ENCODE measurements at regions not wholly inside any gene's neighbourhood (a gene's known extent, or its start where the extent isn't known, plus 50 kb on each side); places are given as distances from the start of the nearest gene placed in this dataset.

GRCh38 chr11:32510039-32510438 lies 73.6 kb upstream of the EIF3M start:
- CTCF ChIA-PET: no interaction called here
- Mint-ChIP-seq H3K9me3 (no peaks in the 10 kb centered on the region), H3K4me1 (ENCODE audit: low read depth) (no peaks in the 10 kb centered on the region), H3K36me3 (ENCODE audit: low read depth) (no peaks in the 10 kb centered on the region), H3K4me3 (no peak overlapping the region), H3K27me3 (peaks cover 15% of the 10 kb centered on the region), H3K27ac (no peak overlapping the region)
- POLR2A ChIA-PET: no interaction called here
- ATAC-seq (no peak), DNase-seq (no peak)
- intact Hi-C loops (cut with micrococcal nuclease): no loop called here
- no peak for TF ChIP-seq CTCF (IDR thresholded peaks at IDR 0.05)

- intact Hi-C loops (cut with micrococcal nuclease): no loop called here
- CTCF ChIA-PET: no interaction called here
- Mint-ChIP-seq H3K36me3 (ENCODE audit: low read depth) (no peaks in the 10 kb centered on the region), H3K27me3 (peaks cover 15% of the 10 kb centered on the region), H3K4me1 (ENCODE audit: low read depth) (no peaks in the 10 kb centered on the region), H3K27ac (no peak overlapping the region), H3K9me3 (no peaks in the 10 kb centered on the region), H3K4me3 (no peak overlapping the region)
- no peak for DNase-seq
- no peak for TF ChIP-seq CTCF (IDR thresholded peaks at IDR 0.05)
- no peak for ATAC-seq
- POLR2A ChIA-PET: no interaction called here
Measured at GRCh38 chr11:32508780-32509179, 73.4 kb upstream of the WT1 start.

GRCh38 chr11:32500001-32500400 lies 64.7 kb upstream of the WT1 start:
- TF ChIP-seq CTCF (IDR thresholded peaks at IDR 0.05): no peak
- no peaks in the 10 kb centered on the region for H3K4me1 Mint-ChIP-seq (ENCODE audit: low read depth)
- no peak overlapping the region for H3K27ac Mint-ChIP-seq
- no peaks in the 10 kb centered on the region for H3K36me3 Mint-ChIP-seq (ENCODE audit: low read depth)
- POLR2A ChIA-PET: no interaction called here
- CTCF ChIA-PET: interaction anchor here (1.1 kb wide), 1 partner anchor 125 kb away, joined by 3 read pairs; no protein-coding TSS in a partner anchor
- H3K9me3 Mint-ChIP-seq: no peaks in the 10 kb centered on the region
- no peak for ATAC-seq
- H3K4me3 Mint-ChIP-seq: no peak overlapping the region
- intact Hi-C loops (cut with micrococcal nuclease): no loop called here
- peaks cover 2% of the 10 kb centered on the region for H3K27me3 Mint-ChIP-seq
- no peak for DNase-seq

GRCh38 chr11:32497951-32498350 lies 62.6 kb upstream of the WT1 start:
- H3K36me3 Mint-ChIP-seq (ENCODE audit: low read depth): no peaks in the 10 kb centered on the region
- DNase-seq: no peak
- ChIA-PET POLR2A (no interaction called here), CTCF (interaction anchor here (1.3 kb wide), 1 partner anchor 18 kb away, joined by 3 read pairs; no protein-coding TSS in a partner anchor)
- no peak for ATAC-seq
- intact Hi-C loops (cut with micrococcal nuclease): no loop called here
- TF ChIP-seq CTCF (IDR thresholded peaks at IDR 0.05): no peak
- H3K4me1 Mint-ChIP-seq (ENCODE audit: low read depth): no peaks in the 10 kb centered on the region
- H3K27me3 Mint-ChIP-seq: peaks cover 2% of the 10 kb centered on the region
- no peak overlapping the region for H3K27ac Mint-ChIP-seq
- no peaks in the 10 kb centered on the region for H3K9me3 Mint-ChIP-seq
- no peak overlapping the region for H3K4me3 Mint-ChIP-seq

DNA sequence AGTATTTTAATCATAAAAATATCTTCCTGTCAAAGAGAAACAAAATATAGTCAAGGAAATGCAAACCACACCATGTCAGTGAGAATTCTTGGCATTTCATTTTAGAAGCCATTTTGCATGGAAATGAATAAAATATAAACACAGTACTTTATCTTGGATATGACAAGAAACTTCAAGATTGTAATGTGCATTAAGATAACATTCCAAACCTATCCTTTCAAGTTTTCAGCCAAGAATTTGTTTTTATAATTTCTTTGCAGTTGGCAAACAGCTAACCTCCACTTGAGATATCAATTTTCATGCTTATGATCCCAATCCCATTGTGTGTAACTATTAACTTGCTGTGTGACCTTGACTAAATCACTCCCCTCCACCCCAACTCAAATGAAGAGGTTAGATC lies 59.3 kb upstream of the WT1 start:
- Mint-ChIP-seq H3K4me3 (no peak overlapping the region), H3K27ac (no peak overlapping the region), H3K36me3 (ENCODE audit: low read depth) (no peaks in the 10 kb centered on the region), H3K4me1 (ENCODE audit: low read depth) (no peaks in the 10 kb centered on the region), H3K9me3 (no peaks in the 10 kb centered on the region), H3K27me3 (no peaks in the 10 kb centered on the region)
- TF ChIP-seq CTCF (IDR thresholded peaks at IDR 0.05): no peak
- CTCF ChIA-PET: no interaction called here
- ATAC-seq: no peak
- intact Hi-C loops (cut with micrococcal nuclease): no loop called here
- DNase-seq: no peak
- POLR2A ChIA-PET: no interaction called here

Measured in activated CD8-positive, alpha-beta T cell treated with anti-CD3 and anti-CD28 coated beads for 36 hours (primary cell).